ENCODE measurements at regions not wholly inside any gene's neighbourhood (a gene's known extent, or its start where the extent isn't known, plus 50 kb on each side); places are given as distances from the start of the nearest gene placed in this dataset.

DNA sequence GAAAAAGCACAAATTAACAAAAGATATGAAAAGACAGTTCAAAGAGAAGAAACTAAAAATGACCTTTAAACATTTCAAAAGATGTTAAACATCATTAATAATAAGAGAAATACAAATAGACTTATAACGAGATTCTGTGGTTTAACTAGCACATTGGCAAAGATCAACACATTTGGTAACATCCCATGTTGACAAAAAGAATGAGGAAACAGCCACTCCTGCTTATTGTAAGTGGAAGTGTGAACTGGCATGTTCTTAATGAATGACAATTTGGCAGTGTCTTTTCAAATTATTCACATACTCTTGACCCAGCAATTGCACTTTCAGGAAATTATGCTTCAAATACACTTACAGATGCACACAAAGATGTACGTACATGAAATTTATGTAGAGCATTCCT, 176.3 kb downstream of the TLE1 start:
- H3K27me3 ChIP-seq (ENCODE audit: control insufficient read depth, insufficient read depth, low read length) = no peaks in the 10 kb centered on the region
- no CpG with 5 or more reads among the region's 2 CpGs for WGBS (ENCODE audit: insufficient coverage)
- no peak for DNase-seq

DNA sequence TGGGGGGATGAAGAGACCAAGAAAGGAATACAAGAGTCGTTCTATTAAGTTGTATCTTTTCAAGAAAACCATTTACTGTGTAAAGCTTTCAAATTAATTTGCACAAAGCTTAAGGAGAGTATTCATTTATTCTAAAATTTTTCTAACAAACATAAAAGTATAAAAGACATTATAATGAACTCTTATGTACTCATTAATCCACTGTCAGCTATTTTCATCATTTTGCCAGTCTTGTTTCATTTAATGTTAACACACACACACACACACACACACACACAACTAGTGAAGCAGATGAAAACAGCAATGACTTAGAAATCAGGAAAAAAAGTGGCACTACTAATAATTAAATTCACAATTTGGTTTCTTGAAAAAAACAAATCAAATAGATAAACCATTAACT, 176.7 kb downstream of the TLE1 start:
- no peaks in the 10 kb centered on the region for H3K4me1 ChIP-seq (ENCODE audit: control insufficient read depth, insufficient read depth, low read length)

More for the DNA sequence above, 176.3 kb downstream of the TLE1 start:
- Histone ChIP-seq H3K27ac (ENCODE audit: low read length) (no peak overlapping the region), H3K4me1 (ENCODE audit: control insufficient read depth, insufficient read depth, low read length) (no peaks in the 10 kb centered on the region), H3K4me3 (ENCODE audit: low read length) (no peak overlapping the region), H3K9me3 (replicated peaks; ENCODE audit: control insufficient read depth, low read depth, low read length) (no peaks in the 10 kb centered on the region), H3K36me3 (ENCODE audit: control insufficient read depth, insufficient read depth, low read length) (no peaks in the 10 kb centered on the region)

DNA sequence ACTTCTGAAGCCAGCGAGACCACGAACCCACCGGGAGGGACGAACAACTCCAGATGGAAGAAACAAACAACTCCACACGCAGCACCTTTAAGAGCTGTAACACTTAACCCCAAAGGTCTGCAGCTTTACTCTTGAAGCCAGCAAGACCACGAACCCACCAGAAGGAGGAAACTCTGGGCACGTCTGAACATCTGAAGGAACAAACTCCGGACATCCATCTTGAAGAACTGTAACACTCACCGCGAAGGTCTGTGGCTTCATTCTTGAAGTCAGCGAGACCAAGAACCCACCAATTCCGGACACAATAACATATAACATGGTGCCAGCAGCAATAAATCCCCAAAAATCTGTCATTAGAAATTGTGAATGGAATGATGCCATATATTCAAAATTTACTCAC, 180.9 kb downstream of the TLE1 start:
- Histone ChIP-seq H3K27ac (ENCODE audit: low read length) (no peak overlapping the region), H3K9me3 (replicated peaks; ENCODE audit: control insufficient read depth, low read depth, low read length) (no peaks in the 10 kb centered on the region), H3K36me3 (ENCODE audit: control insufficient read depth, insufficient read depth, low read length) (no peaks in the 10 kb centered on the region), H3K4me3 (ENCODE audit: low read length) (no peak overlapping the region), H3K4me1 (ENCODE audit: control insufficient read depth, insufficient read depth, low read length) (no peaks in the 10 kb centered on the region), H3K27me3 (ENCODE audit: control insufficient read depth, insufficient read depth, low read length) (no peaks in the 10 kb centered on the region)
- 76% methylated on average over 3 of the region's 12 CpGs for WGBS (ENCODE audit: insufficient coverage)
- DNase-seq = no peak

More for the DNA sequence above, 176.7 kb downstream of the TLE1 start:
- no peaks in the 10 kb centered on the region for H3K9me3 ChIP-seq (replicated peaks; ENCODE audit: control insufficient read depth, low read depth, low read length)
- H3K4me3 ChIP-seq (ENCODE audit: low read length) = no peak overlapping the region
- no peaks in the 10 kb centered on the region for H3K27me3 ChIP-seq (ENCODE audit: control insufficient read depth, insufficient read depth, low read length)
- H3K27ac ChIP-seq (ENCODE audit: low read length) = no peak overlapping the region
- H3K36me3 ChIP-seq (ENCODE audit: control insufficient read depth, insufficient read depth, low read length) = no peaks in the 10 kb centered on the region
- no CpG with 5 or more reads among the region's 1 CpG for WGBS (ENCODE audit: insufficient coverage)
- DNase-seq = no peak

DNA sequence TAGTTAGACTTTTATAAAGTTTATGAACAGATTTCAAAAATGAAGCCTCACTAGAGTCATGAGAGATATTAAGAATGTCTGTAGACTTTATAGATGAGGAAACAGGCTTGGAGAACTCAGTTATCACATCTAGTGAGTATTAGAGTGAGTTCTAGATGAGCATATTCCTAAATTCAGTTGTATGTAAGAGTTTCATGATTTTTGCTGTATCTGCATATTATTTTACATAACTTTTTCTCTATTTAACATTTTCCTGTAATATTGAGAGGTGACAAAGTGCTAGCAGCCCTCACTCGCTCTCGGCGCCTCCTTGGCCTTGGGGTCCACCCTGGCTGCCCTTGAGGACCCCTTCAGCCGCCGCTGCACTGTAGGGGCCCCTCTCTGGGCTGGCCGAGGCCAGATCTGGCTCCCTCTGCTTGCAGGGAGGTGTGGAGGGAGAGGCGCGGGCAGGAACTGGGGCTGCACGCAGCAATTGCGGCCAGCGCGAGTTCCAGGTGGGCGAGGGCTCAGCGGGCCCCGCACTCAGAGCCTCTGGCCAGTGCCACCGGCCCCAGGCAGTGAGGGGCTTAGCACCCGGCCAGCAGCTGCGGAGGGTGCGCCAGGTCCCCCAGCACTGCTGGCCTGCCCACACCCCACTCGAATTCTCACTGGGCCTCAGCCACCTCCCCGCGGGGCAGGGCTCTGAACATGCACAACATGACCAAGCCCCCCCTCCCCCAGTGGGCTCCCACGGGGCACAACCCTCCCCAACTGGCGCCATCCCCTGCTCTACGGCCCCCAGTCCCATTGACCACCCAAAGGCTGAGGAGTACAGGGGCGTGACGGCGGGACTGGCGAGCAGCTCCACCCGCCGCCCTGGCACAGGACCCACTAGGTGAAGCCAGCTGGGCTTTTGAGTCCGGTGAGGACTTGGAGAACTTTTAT, 182.1 kb downstream of the TLE1 start:
- no peak for DNase-seq
- WGBS (ENCODE audit: insufficient coverage) = 96% methylated on average over 26 of the region's 32 CpGs
- Histone ChIP-seq H3K9me3 (replicated peaks; ENCODE audit: control insufficient read depth, low read depth, low read length) (no peaks in the 10 kb centered on the region), H3K4me3 (ENCODE audit: low read length) (no peak overlapping the region), H3K4me1 (ENCODE audit: control insufficient read depth, insufficient read depth, low read length) (no peaks in the 10 kb centered on the region), H3K27ac (ENCODE audit: low read length) (no peak overlapping the region), H3K36me3 (ENCODE audit: control insufficient read depth, insufficient read depth, low read length) (no peaks in the 10 kb centered on the region), H3K27me3 (ENCODE audit: control insufficient read depth, insufficient read depth, low read length) (no peaks in the 10 kb centered on the region)

DNA sequence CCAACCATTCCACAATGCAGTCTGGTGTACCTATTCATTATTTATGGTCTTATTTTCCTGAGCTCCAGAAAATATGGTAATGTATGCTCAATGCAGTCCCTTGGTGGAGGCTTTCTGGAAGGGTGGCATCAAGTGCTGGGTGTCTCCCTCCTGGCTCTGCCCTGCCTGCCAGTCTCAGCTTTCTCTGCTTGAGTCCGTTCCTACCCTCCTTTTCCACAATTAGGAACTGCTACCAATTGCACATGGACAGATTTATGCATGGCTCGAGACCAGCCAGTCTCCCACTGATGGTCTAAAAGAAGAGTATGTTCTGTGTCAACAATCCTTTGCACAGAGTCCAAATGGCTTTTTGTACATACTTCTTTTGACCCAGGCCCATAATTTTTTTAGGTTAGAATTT, 189.8 kb downstream of the TLE1 start:
- no peak overlapping the region for H3K4me3 ChIP-seq (ENCODE audit: low read length)
- H3K27me3 ChIP-seq (ENCODE audit: control insufficient read depth, insufficient read depth, low read length) = no peaks in the 10 kb centered on the region
- no peaks in the 10 kb centered on the region for H3K9me3 ChIP-seq (replicated peaks; ENCODE audit: control insufficient read depth, low read depth, low read length)
- no CpG with 5 or more reads among the region's 2 CpGs for WGBS (ENCODE audit: insufficient coverage)
- H3K27ac ChIP-seq (ENCODE audit: low read length) = peak overlapping the region; percentile 44
- no peaks in the 10 kb centered on the region for H3K36me3 ChIP-seq (ENCODE audit: control insufficient read depth, insufficient read depth, low read length)
- peak; percentile 23 for DNase-seq
- H3K4me1 ChIP-seq (ENCODE audit: control insufficient read depth, insufficient read depth, low read length) = peaks cover 12% of the 10 kb centered on the region

DNA sequence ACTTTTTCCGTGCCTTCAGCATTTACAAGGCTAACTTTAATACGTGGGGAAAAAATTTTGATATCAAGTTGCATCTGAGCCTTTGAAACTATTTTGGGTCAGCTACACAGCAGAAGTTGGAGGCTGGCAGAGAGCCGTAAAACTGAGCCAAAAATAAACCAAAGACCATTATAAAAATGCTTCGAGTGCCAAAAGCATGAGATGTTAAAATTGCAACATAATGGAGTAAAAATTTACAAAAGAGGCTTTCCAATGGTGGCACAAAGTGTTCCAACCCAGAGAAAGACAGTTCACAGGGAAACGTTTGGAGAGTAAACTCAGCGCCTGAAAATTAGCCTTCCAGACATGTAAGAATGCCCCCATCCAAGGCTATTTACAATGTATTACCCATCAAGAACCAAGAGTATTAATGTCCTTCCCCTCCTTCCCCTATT, 190.3 kb downstream of the TLE1 start:
- DNase-seq = peak; percentile 64
- Histone ChIP-seq H3K27ac (ENCODE audit: low read length) (peak overlapping the region; percentile 44), H3K36me3 (ENCODE audit: control insufficient read depth, insufficient read depth, low read length) (no peaks in the 10 kb centered on the region), H3K9me3 (replicated peaks; ENCODE audit: control insufficient read depth, low read depth, low read length) (no peaks in the 10 kb centered on the region), H3K4me1 (ENCODE audit: control insufficient read depth, insufficient read depth, low read length) (peaks cover 12% of the 10 kb centered on the region), H3K4me3 (ENCODE audit: low read length) (no peak overlapping the region), H3K27me3 (ENCODE audit: control insufficient read depth, insufficient read depth, low read length) (no peaks in the 10 kb centered on the region)
- WGBS (ENCODE audit: insufficient coverage) = 20% methylated on average over 1 of the region's 6 CpGs

DNA sequence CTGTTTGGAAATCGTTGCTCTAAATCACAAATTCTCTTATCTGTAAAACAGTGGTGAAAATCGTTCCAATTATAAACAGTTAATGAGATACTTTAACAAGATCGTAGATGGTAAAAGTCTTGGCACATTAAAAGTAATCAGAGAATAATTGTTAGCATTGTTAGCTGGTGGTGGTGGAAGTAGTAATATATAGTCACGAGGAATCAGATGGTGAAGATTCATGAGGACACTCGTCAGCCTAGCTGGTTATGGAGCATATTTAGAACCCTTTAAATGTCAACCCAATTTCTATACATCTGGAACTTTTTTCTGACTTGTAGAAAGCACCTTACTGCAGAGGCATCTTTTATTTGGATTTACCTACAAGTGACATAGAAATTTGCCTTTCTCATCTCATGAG, 190.8 kb downstream of the TLE1 start:
- WGBS (ENCODE audit: insufficient coverage) = no CpG with 5 or more reads among the region's 5 CpGs
- H3K27ac ChIP-seq (ENCODE audit: low read length) = no peak overlapping the region

DNA sequence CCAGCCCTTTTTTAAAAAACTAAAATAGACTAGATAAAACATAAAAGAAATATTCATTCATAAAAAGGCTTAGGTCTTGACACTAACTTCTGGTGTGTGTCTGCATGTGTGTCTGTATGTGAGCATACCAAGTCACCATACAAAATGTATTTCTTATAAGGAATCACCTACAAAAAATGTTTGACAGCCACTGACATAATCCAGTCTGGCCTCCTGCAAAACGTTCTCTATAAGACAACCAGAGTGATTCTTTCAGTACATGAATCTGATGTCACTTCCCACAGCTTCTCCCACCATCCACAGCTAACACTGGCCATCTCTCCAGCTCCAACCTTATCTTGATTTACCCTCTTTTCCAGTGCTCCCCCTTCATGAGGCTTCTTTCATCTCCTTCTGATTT, 192.3 kb downstream of the TLE1 start:
- H3K9me3 ChIP-seq (replicated peaks; ENCODE audit: control insufficient read depth, low read depth, low read length) = no peaks in the 10 kb centered on the region
- WGBS (ENCODE audit: insufficient coverage) = 38% methylated on average over 1 of the region's 1 CpG
- no peaks in the 10 kb centered on the region for H3K27me3 ChIP-seq (ENCODE audit: control insufficient read depth, insufficient read depth, low read length)
- H3K4me3 ChIP-seq (ENCODE audit: low read length) = no peak overlapping the region
- H3K27ac ChIP-seq (ENCODE audit: low read length) = no peak overlapping the region
- no peaks in the 10 kb centered on the region for H3K36me3 ChIP-seq (ENCODE audit: control insufficient read depth, insufficient read depth, low read length)
- peaks cover 12% of the 10 kb centered on the region for H3K4me1 ChIP-seq (ENCODE audit: control insufficient read depth, insufficient read depth, low read length)
- DNase-seq = no peak

More for the DNA sequence above, 190.8 kb downstream of the TLE1 start:
- no peaks in the 10 kb centered on the region for H3K9me3 ChIP-seq (replicated peaks; ENCODE audit: control insufficient read depth, low read depth, low read length)
- H3K36me3 ChIP-seq (ENCODE audit: control insufficient read depth, insufficient read depth, low read length) = no peaks in the 10 kb centered on the region
- peaks cover 12% of the 10 kb centered on the region for H3K4me1 ChIP-seq (ENCODE audit: control insufficient read depth, insufficient read depth, low read length)
- H3K4me3 ChIP-seq (ENCODE audit: low read length) = no peak overlapping the region
- no peaks in the 10 kb centered on the region for H3K27me3 ChIP-seq (ENCODE audit: control insufficient read depth, insufficient read depth, low read length)
- DNase-seq = no peak

DNA sequence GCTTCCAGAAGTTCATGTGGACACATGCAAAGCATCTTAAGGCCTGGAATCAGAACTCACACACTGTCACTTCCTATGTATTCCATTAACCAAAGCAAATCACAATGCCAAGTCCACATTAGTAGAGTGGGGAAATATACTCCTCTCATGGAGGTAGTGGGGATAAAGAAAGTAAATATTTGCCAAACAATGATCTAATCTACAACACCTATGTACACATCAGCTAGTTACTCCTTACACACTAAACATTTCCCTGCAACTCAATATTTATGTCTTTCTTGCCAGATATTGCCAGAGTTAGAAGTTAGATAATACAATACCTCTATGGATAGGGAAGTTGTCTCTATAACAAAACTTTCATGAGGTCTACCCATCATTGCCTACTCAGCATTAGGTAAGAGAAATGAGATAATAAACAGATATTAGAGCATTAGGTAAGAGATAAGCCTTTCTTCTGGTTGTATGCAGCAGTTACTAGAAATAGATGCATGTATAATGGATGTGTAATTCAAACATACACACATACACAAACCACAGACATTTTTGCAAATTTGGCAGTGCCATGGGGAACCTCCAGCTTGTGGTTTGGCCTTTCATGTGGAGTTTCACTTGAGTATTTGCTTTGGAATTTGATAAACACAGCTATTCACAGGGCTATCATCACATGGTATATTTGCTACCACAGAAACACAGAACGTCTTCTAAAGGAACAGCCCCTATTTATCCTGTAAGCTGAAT, 196.5 kb downstream of the TLE1 start:
- no peak for DNase-seq
- Histone ChIP-seq H3K4me3 (ENCODE audit: low read length) (no peak overlapping the region), H3K4me1 (ENCODE audit: control insufficient read depth, insufficient read depth, low read length) (peaks cover 2% of the 10 kb centered on the region), H3K9me3 (replicated peaks; ENCODE audit: control insufficient read depth, low read depth, low read length) (no peaks in the 10 kb centered on the region), H3K27me3 (ENCODE audit: control insufficient read depth, insufficient read depth, low read length) (no peaks in the 10 kb centered on the region), H3K36me3 (ENCODE audit: control insufficient read depth, insufficient read depth, low read length) (no peaks in the 10 kb centered on the region), H3K27ac (ENCODE audit: low read length) (no peak overlapping the region)
- WGBS (ENCODE audit: insufficient coverage) = no CpG with 5 or more reads among the region's 1 CpG

DNA sequence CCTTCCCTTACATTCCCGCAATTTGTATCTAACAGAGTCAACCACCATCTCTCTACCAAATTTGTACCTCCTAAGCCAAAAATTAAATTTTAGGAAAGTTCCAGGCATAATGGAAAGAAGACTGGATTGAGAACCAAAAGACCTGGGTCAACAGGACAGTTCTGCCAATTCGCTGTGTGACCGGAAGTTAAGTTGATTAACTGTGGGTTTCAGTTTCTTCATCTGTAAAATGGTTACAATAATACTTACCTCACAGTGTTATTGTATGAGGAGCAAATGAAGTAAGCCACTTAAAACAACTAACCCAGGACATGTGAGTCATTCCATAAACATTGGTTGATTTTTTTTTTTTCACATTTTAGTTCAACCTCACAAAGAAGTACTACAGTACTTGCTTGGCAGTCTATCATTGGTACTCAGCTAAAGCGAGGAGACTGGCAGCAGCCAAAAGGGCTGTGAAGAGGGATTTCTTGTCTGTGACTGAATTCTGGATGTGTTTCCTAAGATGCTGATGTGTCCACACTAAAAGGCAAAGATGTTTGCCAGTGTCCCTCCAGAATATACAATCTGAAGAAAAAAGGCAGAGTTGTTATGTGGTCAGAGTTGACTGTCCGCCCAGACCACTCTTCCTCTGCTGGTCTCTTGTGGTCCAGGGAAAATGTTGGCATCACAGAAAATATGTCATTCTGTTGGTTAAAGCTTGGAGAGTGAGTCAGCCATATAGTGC, 198.6 kb downstream of the TLE1 start:
- no peaks in the 10 kb centered on the region for H3K27me3 ChIP-seq (ENCODE audit: control insufficient read depth, insufficient read depth, low read length)

More for the DNA sequence above, 198.6 kb downstream of the TLE1 start:
- no peaks in the 10 kb centered on the region for H3K36me3 ChIP-seq (ENCODE audit: control insufficient read depth, insufficient read depth, low read length)
- peaks cover 2% of the 10 kb centered on the region for H3K4me1 ChIP-seq (ENCODE audit: control insufficient read depth, insufficient read depth, low read length)
- H3K27ac ChIP-seq (ENCODE audit: low read length) = no peak overlapping the region
- WGBS (ENCODE audit: insufficient coverage) = no CpG with 5 or more reads among the region's 5 CpGs
- no peak overlapping the region for H3K4me3 ChIP-seq (ENCODE audit: low read length)
- no peak for DNase-seq
- no peaks in the 10 kb centered on the region for H3K9me3 ChIP-seq (replicated peaks; ENCODE audit: control insufficient read depth, low read depth, low read length)
